Bone marrow (tissue), 2 donors: ENCODE measurements at regions not wholly inside any gene's neighbourhood (a gene's known extent, or its start where the extent isn't known, plus 50 kb on each side); places are given as distances from the start of the nearest gene placed in this dataset.
"Not testable (repeated sequence)": the region's sequence is repeated elsewhere in the genome, so short reads cannot be mapped to it uniquely, and the experiment has no call there.

Source experiments
- DNase-seq, 2 donors: peaks; one replicate each; lab custom pipeline; 2025; lab: John Stamatoyannopoulos, UW

- DNase-seq = no peak
Observed at GRCh38 chr2:175829741-175830140, 172.3 kb downstream of the LNPK start.

GRCh38 chr2:175827856-175828255 is 174.2 kb downstream of the LNPK start:
- no peak for DNase-seq

GRCh38 chr2:175824243-175824642 is 177.8 kb downstream of the LNPK start:
- no peak for DNase-seq

GRCh38 chr2:175823707-175824073 is 178.4 kb downstream of the LNPK start:
- no peak for DNase-seq

GRCh38 chr2:175823002-175823706 is 178.9 kb downstream of the LNPK start:
- no peak for DNase-seq

GRCh38 chr2:175817221-175817620 is 184.8 kb downstream of the LNPK start:
- DNase-seq = no peak

- no peak for DNase-seq
Observed at GRCh38 chr2:175815537-175815936, 186.5 kb downstream of the LNPK start.

- DNase-seq = no peak
Observed at GRCh38 chr2:175811971-175812370, 190.1 kb downstream of the LNPK start.

GRCh38 chr2:175808858-175809257 is 193.2 kb downstream of the LNPK start:
- DNase-seq = no peak

GRCh38 chr2:175808078-175808477 is 194.0 kb downstream of the LNPK start:
- no peak for DNase-seq

GRCh38 chr2:175807031-175807873 is 194.8 kb downstream of the LNPK start:
- no peak for DNase-seq

GRCh38 chr2:175806570-175806969 is 195.5 kb downstream of the LNPK start:
- no peak for DNase-seq

GRCh38 chr2:175806125-175806490 is 196.0 kb downstream of the LNPK start:
- no peak for DNase-seq

- no peak for DNase-seq
Observed at GRCh38 chr2:175805442-175806124, 196.5 kb downstream of the LNPK start.

- no peak for DNase-seq
Observed at GRCh38 chr2:175804122-175804521, 197.9 kb downstream of the LNPK start.

GRCh38 chr2:175796422-175796821 is 205.6 kb downstream of the LNPK start:
- not testable (repeated sequence) for DNase-seq

GRCh38 chr2:175793648-175794047 is 208.4 kb downstream of the LNPK start:
- DNase-seq = no peak

- no peak for DNase-seq
Observed at GRCh38 chr2:175792881-175793280, 209.2 kb downstream of the LNPK start.

GRCh38 chr2:175792199-175792598 is 209.9 kb downstream of the LNPK start:
- no peak for DNase-seq

GRCh38 chr2:175786471-175787124 is 215.5 kb downstream of the LNPK start:
- DNase-seq = no peak

GRCh38 chr2:175777337-175777736 is 224.7 kb downstream of the LNPK start:
- DNase-seq = not testable (repeated sequence)

- DNase-seq = no peak
Observed at GRCh38 chr2:175769200-175769599, 232.9 kb downstream of the LNPK start.
